ENCODE measurements at regions not wholly inside any gene's neighbourhood (a gene's known extent, or its start where the extent isn't known, plus 50 kb on each side); places are given as distances from the start of the nearest gene placed in this dataset.

GRCh38 chr2:9739531-9739964 lies 103.7 kb upstream of the TAF1B start:
- DNase-seq: no peak

GRCh38 chr2:9740382-9741073 lies 102.7 kb upstream of the TAF1B start:
- DNase-seq: no peak

- no peak for DNase-seq
Observed at GRCh38 chr2:9741110-9741509, 102.2 kb upstream of the TAF1B start.

GRCh38 chr2:9742601-9743000 lies 100.7 kb upstream of the TAF1B start:
- no peak for DNase-seq

- no peak for DNase-seq
Observed at GRCh38 chr2:9744256-9745004, 98.8 kb upstream of the TAF1B start.

GRCh38 chr2:9745153-9745899 lies 97.9 kb upstream of the TAF1B start:
- DNase-seq: no peak

- DNase-seq: no peak
Observed at GRCh38 chr2:9747396-9747795, 95.9 kb upstream of the TAF1B start.

GRCh38 chr2:9748577-9748976 lies 94.7 kb upstream of the TAF1B start:
- no peak for DNase-seq

GRCh38 chr2:9749546-9750223 lies 93.6 kb upstream of the TAF1B start:
- no peak for DNase-seq

GRCh38 chr2:9750224-9751215 lies 92.8 kb upstream of the TAF1B start:
- no peak for DNase-seq

- no peak for DNase-seq
Observed at GRCh38 chr2:9751831-9752230, 91.4 kb upstream of the TAF1B start.

- no peak for DNase-seq
Observed at GRCh38 chr2:9752441-9753275, 90.6 kb upstream of the TAF1B start.

GRCh38 chr2:9753276-9753600 lies 90.0 kb upstream of the TAF1B start:
- peak; percentile 64 for DNase-seq

GRCh38 chr2:9753665-9754531 lies 89.4 kb upstream of the TAF1B start:
- no peak for DNase-seq

GRCh38 chr2:9754532-9754887 lies 88.8 kb upstream of the TAF1B start:
- DNase-seq: no peak

- DNase-seq: no peak
Observed at GRCh38 chr2:9755008-9755407, 88.3 kb upstream of the TAF1B start.

GRCh38 chr2:9755638-9756037 lies 87.6 kb upstream of the TAF1B start:
- DNase-seq: no peak

GRCh38 chr2:9756692-9757250 lies 86.5 kb upstream of the TAF1B start:
- DNase-seq: no peak

- DNase-seq: no peak
Observed at GRCh38 chr2:9757501-9758264, 85.6 kb upstream of the TAF1B start.

All from kidney glomerular epithelial cell (primary cell).